Mesendoderm (in vitro differentiated cells): ENCODE measurements at regions not wholly inside any gene's neighbourhood (a gene's known extent, or its start where the extent isn't known, plus 50 kb on each side); places are given as distances from the start of the nearest gene placed in this dataset.
A peak's percentile ranks its signal among the peaks of the same experiment; 100 is the strongest.

Experiments
- DNase-seq: peaks from one replicate; pipeline ENCODE4 v3.0.0; 2013
- H2AK5ac ChIP-seq: 2 replicates; pipeline ENCODE4 v1.6.1; 2013; ENCODE audit warnings: low read length, inconsistent platforms
- H2BK120ac ChIP-seq: 2 replicates; pipeline ENCODE4 v1.6.1; 2013; ENCODE audit warnings: low read depth, mild to moderate bottlenecking, low read length, moderate library complexity, mixed read lengths
- H2BK15ac ChIP-seq: replicated peaks from 2 replicates; pipeline ENCODE4 v1.6.1; 2013; ENCODE audit warnings: low read depth, mild to moderate bottlenecking, moderate library complexity
- H2BK5ac ChIP-seq: 2 replicates; pipeline ENCODE4 v1.6.1; 2013; ENCODE audit warnings: low read length, inconsistent platforms
- H3K18ac ChIP-seq: 2 replicates; pipeline ENCODE4 v1.6.1; 2013; ENCODE audit warnings: mild to moderate bottlenecking, low read length, mixed read lengths
- H3K23ac ChIP-seq: one replicate; pipeline ENCODE4 v1.6.1; 2013; ENCODE audit warnings: low read length
- H3K27ac ChIP-seq: 2 replicates; pipeline ENCODE4 v1.5.1; 2013; ENCODE audit warnings: low read depth, mild to moderate bottlenecking, inconsistent platforms, low read length, moderate library complexity
- H3K27me3 ChIP-seq: 2 replicates; pipeline ENCODE4 v1.6.1; 2013; ENCODE audit warnings: low read length, control low read depth, mild to moderate bottlenecking, inconsistent platforms; ENCODE audit not compliant: insufficient read depth, poor library complexity
- H3K36me3 ChIP-seq: 2 replicates; pipeline ENCODE4 v1.6.1; 2013; ENCODE audit warnings: low read length, inconsistent platforms; ENCODE audit not compliant: control insufficient read depth, insufficient read depth
- H3K4ac ChIP-seq: one replicate; pipeline ENCODE4 v1.6.1; 2013; ENCODE audit warnings: low read depth, mild to moderate bottlenecking, low read length, moderate library complexity
- H3K4me1 ChIP-seq: 2 replicates; pipeline ENCODE4 v1.6.1; 2013; ENCODE audit warnings: low read depth, low read length, inconsistent platforms; ENCODE audit not compliant: control insufficient read depth
- H3K4me2 ChIP-seq: 2 replicates; pipeline ENCODE4 v1.6.1; 2013; ENCODE audit warnings: low read length
- H3K4me3 ChIP-seq: 2 replicates; pipeline ENCODE4 v1.5.1; 2013; ENCODE audit warnings: mild to moderate bottlenecking, low read length
- H3K56ac ChIP-seq: one replicate; pipeline ENCODE4 v1.6.1; 2013; ENCODE audit warnings: low read length
- H3K79me1 ChIP-seq: 2 replicates; pipeline ENCODE4 v1.6.1; 2013; ENCODE audit warnings: low read length, inconsistent platforms
- H3K79me2 ChIP-seq: 2 replicates; pipeline ENCODE4 v1.6.1; 2013; ENCODE audit warnings: mild to moderate bottlenecking, low read length; ENCODE audit not compliant: control insufficient read depth, insufficient read depth
- H3K9ac ChIP-seq: 2 replicates; pipeline ENCODE4 v1.6.1; 2013; ENCODE audit warnings: low read length, inconsistent platforms
- H4K5ac ChIP-seq: one replicate; pipeline ENCODE4 v1.6.1; 2013; ENCODE audit warnings: low read length
- H4K8ac ChIP-seq: one replicate; pipeline ENCODE4 v1.6.1; 2013; ENCODE audit warnings: low read depth, mild to moderate bottlenecking, control low read depth, low read length, moderate library complexity
- WGBS: extraction: QIAGEN DNeasy Blood & Tissue Kit; methylation state at CpG from one replicate; pipeline ENCODE4 v1.1.7; 2013; ENCODE audit warnings: low lambda C conversion rate, missing lambda C conversion rate; ENCODE audit not compliant: insufficient coverage; ENCODE audit errors: extremely low coverage; 5-methylcytosine and 5-hydroxymethylcytosine counted together

- H2BK120ac ChIP-seq = no peak overlapping the region
- H3K36me3 ChIP-seq = no peaks in the 10 kb centered on the region
- H3K56ac ChIP-seq = no peak overlapping the region
- no peaks in the 10 kb centered on the region for H3K4me1 ChIP-seq
- no peak for DNase-seq
- H3K27me3 ChIP-seq = no peaks in the 10 kb centered on the region
- no peak overlapping the region for H2AK5ac ChIP-seq
- no peak overlapping the region for H3K23ac ChIP-seq
- no peak overlapping the region for H3K4me3 ChIP-seq
- no peak overlapping the region for H3K4me2 ChIP-seq
- H3K9ac ChIP-seq = no peak overlapping the region
- no peaks in the 10 kb centered on the region for H3K79me2 ChIP-seq
- no peak overlapping the region for H3K18ac ChIP-seq
- no peak overlapping the region for H2BK15ac ChIP-seq
- H3K79me1 ChIP-seq = no peaks in the 10 kb centered on the region
- no peak overlapping the region for H4K5ac ChIP-seq
- no CpG with 5 or more reads among the region's 2 CpGs for WGBS
- H2BK5ac ChIP-seq = no peak overlapping the region
- no peak overlapping the region for H3K27ac ChIP-seq
- peak overlapping the region; percentile 52 for H3K4ac ChIP-seq
- no peak overlapping the region for H4K8ac ChIP-seq
Observed at GRCh38 chr3:61358364-61358763, 107.1 kb upstream of the FHIT start.

GRCh38 chr3:61360297-61360965, 109.2 kb upstream of the FHIT start:
- H3K36me3 ChIP-seq = no peaks in the 10 kb centered on the region
- no peaks in the 10 kb centered on the region for H3K79me2 ChIP-seq
- no peak overlapping the region for H3K4me3 ChIP-seq
- H3K27me3 ChIP-seq = no peaks in the 10 kb centered on the region
- no CpG with 5 or more reads among the region's 3 CpGs for WGBS
- H3K27ac ChIP-seq = no peak overlapping the region
- H3K23ac ChIP-seq = no peak overlapping the region
- H3K4me2 ChIP-seq = no peak overlapping the region
- H2BK5ac ChIP-seq = no peak overlapping the region
- no peak overlapping the region for H2AK5ac ChIP-seq
- no peak overlapping the region for H3K56ac ChIP-seq
- no peaks in the 10 kb centered on the region for H3K4me1 ChIP-seq
- no peak overlapping the region for H3K9ac ChIP-seq
- peak; percentile 62 for DNase-seq
- H3K79me1 ChIP-seq = no peaks in the 10 kb centered on the region
- no peak overlapping the region for H4K8ac ChIP-seq
- H2BK15ac ChIP-seq = no peak overlapping the region
- H4K5ac ChIP-seq = no peak overlapping the region
- no peak overlapping the region for H3K4ac ChIP-seq
- H2BK120ac ChIP-seq = no peak overlapping the region
- no peak overlapping the region for H3K18ac ChIP-seq

GRCh38 chr3:61369678-61370077, 118.4 kb upstream of the FHIT start:
- Histone ChIP-seq H2BK5ac (no peak overlapping the region), H2BK120ac (no peak overlapping the region), H3K36me3 (no peaks in the 10 kb centered on the region), H3K4me2 (no peak overlapping the region), H4K5ac (no peak overlapping the region), H3K27me3 (no peaks in the 10 kb centered on the region), H3K56ac (no peak overlapping the region), H3K79me2 (no peaks in the 10 kb centered on the region), H3K4me1 (no peaks in the 10 kb centered on the region), H3K4me3 (no peak overlapping the region), H4K8ac (no peak overlapping the region), H3K27ac (no peak overlapping the region), H3K18ac (no peak overlapping the region), H2AK5ac (no peak overlapping the region), H3K9ac (no peak overlapping the region), H3K4ac (no peak overlapping the region), H3K23ac (no peak overlapping the region), H3K79me1 (no peaks in the 10 kb centered on the region), H2BK15ac (no peak overlapping the region)
- DNase-seq = no peak
- no CpG with 5 or more reads among the region's 2 CpGs for WGBS

- H2BK120ac ChIP-seq = no peak overlapping the region
- WGBS = no CpG with 5 or more reads among the region's 1 CpG
- no peaks in the 10 kb centered on the region for H3K79me2 ChIP-seq
- H3K4ac ChIP-seq = no peak overlapping the region
- H2AK5ac ChIP-seq = no peak overlapping the region
- DNase-seq = peak; percentile 46
- no peaks in the 10 kb centered on the region for H3K36me3 ChIP-seq
- H4K5ac ChIP-seq = no peak overlapping the region
- no peak overlapping the region for H3K56ac ChIP-seq
- no peak overlapping the region for H3K4me3 ChIP-seq
- no peaks in the 10 kb centered on the region for H3K27me3 ChIP-seq
- H4K8ac ChIP-seq = no peak overlapping the region
- H3K23ac ChIP-seq = no peak overlapping the region
- no peak overlapping the region for H2BK5ac ChIP-seq
- H3K9ac ChIP-seq = no peak overlapping the region
- H3K18ac ChIP-seq = no peak overlapping the region
- no peak overlapping the region for H3K27ac ChIP-seq
- H2BK15ac ChIP-seq = no peak overlapping the region
- no peak overlapping the region for H3K4me2 ChIP-seq
- no peaks in the 10 kb centered on the region for H3K79me1 ChIP-seq
- H3K4me1 ChIP-seq = no peaks in the 10 kb centered on the region
Observed at GRCh38 chr3:61371123-61371522, 119.9 kb upstream of the FHIT start.

- H2BK15ac ChIP-seq = no peak overlapping the region
- no CpG with 5 or more reads among the region's 1 CpG for WGBS
- no peak overlapping the region for H3K4ac ChIP-seq
- no peak overlapping the region for H4K8ac ChIP-seq
- H2BK120ac ChIP-seq = no peak overlapping the region
- no peaks in the 10 kb centered on the region for H3K79me2 ChIP-seq
- H3K9ac ChIP-seq = no peak overlapping the region
- DNase-seq = no peak
- H4K5ac ChIP-seq = no peak overlapping the region
- H3K4me2 ChIP-seq = no peak overlapping the region
- no peaks in the 10 kb centered on the region for H3K79me1 ChIP-seq
- no peak overlapping the region for H2BK5ac ChIP-seq
- H3K4me1 ChIP-seq = no peaks in the 10 kb centered on the region
- no peak overlapping the region for H3K23ac ChIP-seq
- H3K27me3 ChIP-seq = no peaks in the 10 kb centered on the region
- no peak overlapping the region for H3K27ac ChIP-seq
- no peaks in the 10 kb centered on the region for H3K36me3 ChIP-seq
- no peak overlapping the region for H3K4me3 ChIP-seq
- H3K18ac ChIP-seq = no peak overlapping the region
- H3K56ac ChIP-seq = no peak overlapping the region
- H2AK5ac ChIP-seq = no peak overlapping the region
Observed at GRCh38 chr3:61372723-61373122, 121.5 kb upstream of the FHIT start.

GRCh38 chr3:61378311-61378710, 127.1 kb upstream of the FHIT start:
- WGBS = no CpG with 5 or more reads among the region's 1 CpG
- Histone ChIP-seq H3K4me2 (no peak overlapping the region), H3K4me3 (no peak overlapping the region), H2BK120ac (no peak overlapping the region), H3K18ac (no peak overlapping the region), H2BK5ac (no peak overlapping the region), H3K4ac (no peak overlapping the region), H3K27ac (no peak overlapping the region), H3K4me1 (no peaks in the 10 kb centered on the region), H2AK5ac (no peak overlapping the region), H4K8ac (no peak overlapping the region), H3K23ac (no peak overlapping the region), H3K27me3 (no peaks in the 10 kb centered on the region), H3K79me1 (no peaks in the 10 kb centered on the region), H3K56ac (no peak overlapping the region), H2BK15ac (no peak overlapping the region), H3K36me3 (no peaks in the 10 kb centered on the region), H4K5ac (no peak overlapping the region), H3K79me2 (no peaks in the 10 kb centered on the region), H3K9ac (no peak overlapping the region)
- no peak for DNase-seq
